GM23338 (cell line): ENCODE measurements at regions not wholly inside any gene's neighbourhood (a gene's known extent, or its start where the extent isn't known, plus 50 kb on each side); places are given as distances from the start of the nearest gene placed in this dataset.

Source experiments
- ATAC-seq: fragments of 200-7000 bp; cut with Tn5 transposase; 3 replicates; pipeline ENCODE4 v1.9.1; 2020
- DNase-seq: peaks from one replicate; pipeline ENCODE4 v3.0.0-alpha.2; 2015; ENCODE audit warnings: low spot score
- H2AFZ ChIP-seq: fragments of 200-600 bp; sonication (generic); 2 replicates; pipeline ENCODE4 v1.8.0; 2016; ENCODE audit warnings: antibody characterized with exemption, mild to moderate bottlenecking, moderate library complexity
- H3F3A ChIP-seq: fragments of 200-600 bp; sonication (generic); replicated peaks from 2 replicates; pipeline ENCODE4 v1.8.0; 2017; ENCODE audit warnings: antibody characterized with exemption, mixed run types, low read depth
- H3K27ac ChIP-seq: fragments of 200-600 bp; sonication (generic); 2 replicates; pipeline ENCODE4 v1.6.1; 2016; ENCODE audit warnings: low read depth
- H3K27me3 ChIP-seq: fragments of 200-600 bp; sonication (generic); 2 replicates; pipeline ENCODE4 v1.8.0; 2016; ENCODE audit warnings: mild to moderate bottlenecking, mixed run types, moderate library complexity; ENCODE audit not compliant: insufficient read depth
- H3K36me3 ChIP-seq: fragments of 200-600 bp; sonication (generic); 2 replicates; pipeline ENCODE4 v1.8.0; 2016; ENCODE audit warnings: mild to moderate bottlenecking; ENCODE audit not compliant: insufficient read depth
- H3K4me1 ChIP-seq: fragments of 200-600 bp; sonication (generic); 2 replicates; pipeline ENCODE4 v1.8.0; 2016; ENCODE audit warnings: mild to moderate bottlenecking, moderate library complexity; ENCODE audit not compliant: insufficient read depth
- H3K4me2 ChIP-seq: fragments of 200-600 bp; sonication (generic); 2 replicates; pipeline ENCODE4 v1.7.1; 2017; ENCODE audit warnings: mixed run types
- H3K4me3 ChIP-seq: fragments of 200-600 bp; sonication (generic); 2 replicates; pipeline ENCODE4 v1.6.1; 2016; ENCODE audit warnings: mixed run types
- H3K79me2 ChIP-seq: fragments of 200-600 bp; sonication (generic); replicated peaks from 2 replicates; pipeline ENCODE4 v1.8.0; 2017; ENCODE audit warnings: mild to moderate bottlenecking; ENCODE audit not compliant: insufficient read depth
- H3K9me2 ChIP-seq: fragments of 200-600 bp; sonication (generic); 2 replicates; pipeline ENCODE4 v1.8.0; 2017; ENCODE audit not compliant: insufficient read depth
- H4K20me1 ChIP-seq: fragments of 200-600 bp; sonication (generic); replicated peaks from 2 replicates; pipeline ENCODE4 v1.8.0; 2017; ENCODE audit warnings: mild to moderate bottlenecking; ENCODE audit not compliant: insufficient read depth
- H3K27ac Mint-ChIP-seq: 2 replicates; pipeline ENCODE4 v1.8.0; 2020; ENCODE audit warnings: inconsistent platforms, mild to moderate bottlenecking, moderate library complexity, mixed read lengths
- H3K27me3 Mint-ChIP-seq: 3 replicates; pipeline ENCODE4 v1.8.0; 2022; ENCODE audit warnings: low read depth, mild to moderate bottlenecking, moderate library complexity, mixed read lengths, inconsistent platforms; ENCODE audit not compliant: insufficient read depth, poor library complexity
- H3K36me3 Mint-ChIP-seq: 3 replicates; pipeline ENCODE4 v1.8.0; 2021; ENCODE audit warnings: low read depth, mild to moderate bottlenecking, inconsistent platforms, moderate library complexity, mixed read lengths
- H3K4me1 Mint-ChIP-seq: 3 replicates; pipeline ENCODE4 v1.8.0; 2020; ENCODE audit warnings: mild to moderate bottlenecking, inconsistent platforms, mixed read lengths
- H3K4me3 Mint-ChIP-seq: 3 replicates; pipeline ENCODE4 v1.8.0; 2021; ENCODE audit warnings: moderate library complexity, mild to moderate bottlenecking, inconsistent platforms, mixed read lengths
- H3K9me3 Mint-ChIP-seq: 3 replicates; pipeline ENCODE4 v1.8.0; 2020; ENCODE audit warnings: moderate library complexity, mild to moderate bottlenecking, inconsistent platforms, mixed read lengths
- CREB1 ChIP-seq: fragments of 250-450 bp; sonication (Bioruptor Pico); IDR thresholded peaks from 2 replicates; pipeline ENCODE4 v1.5.0; 2020; ENCODE audit warnings: low read depth, mild to moderate bottlenecking, moderate library complexity
- ETS1 ChIP-seq: IDR thresholded peaks from 2 replicates; pipeline ENCODE4 v1.6.1; 2016; ENCODE audit warnings: antibody characterized with exemption
- EZH2 ChIP-seq: fragments of 200-600 bp; sonication (generic); IDR thresholded peaks from one replicate; pipeline ENCODE4 v1.8.0; 2017; ENCODE audit warnings: antibody characterized with exemption, mild to moderate bottlenecking, low read depth; ENCODE audit not compliant: unreplicated experiment
- EZH2phosphoT487 ChIP-seq: fragments of 200-600 bp; sonication (generic); IDR thresholded peaks from one replicate; pipeline ENCODE4 v1.8.1; 2018; ENCODE audit warnings: antibody characterized with exemption; ENCODE audit not compliant: unreplicated experiment
- JUNB ChIP-seq: IDR thresholded peaks from one replicate; pipeline ENCODE4 v1.6.1; 2016; ENCODE audit warnings: antibody characterized with exemption; ENCODE audit not compliant: unreplicated experiment
- NANOG ChIP-seq: IDR thresholded peaks from 2 replicates; pipeline ENCODE4 v1.6.1; 2016; ENCODE audit warnings: antibody characterized with exemption, borderline replicate concordance
- POLR2AphosphoS5 ChIP-seq: IDR thresholded peaks from 2 replicates; pipeline ENCODE4 v1.6.1; 2016; ENCODE audit warnings: antibody characterized with exemption, low read depth
- REST ChIP-seq: IDR thresholded peaks from one replicate; pipeline ENCODE4 v1.6.1; 2018; ENCODE audit warnings: antibody characterized with exemption; ENCODE audit not compliant: unreplicated experiment
- STAT1 ChIP-seq: IDR thresholded peaks from one replicate; pipeline ENCODE4 v1.6.1; 2016; ENCODE audit warnings: antibody characterized with exemption; ENCODE audit not compliant: unreplicated experiment
- ZNF114 ChIP-seq: fragments of 250-450 bp; sonication (Bioruptor Pico); IDR thresholded peaks from 2 replicates; pipeline ENCODE4 v1.5.0; 2020; ENCODE audit warnings: mild to moderate bottlenecking, moderate library complexity
- ZNF331 ChIP-seq: fragments of 250-450 bp; sonication (Bioruptor Pico); IDR thresholded peaks from 2 replicates; pipeline ENCODE4 v1.5.0; 2020; ENCODE audit warnings: low read depth, mild to moderate bottlenecking, moderate library complexity
- TF ChIP-seq, protein P1 (sequence below), 2 experiments: fragments of 200-600 bp in 1 of 2; sonication (generic) in 1 of 2; conservative IDR thresholded peaks; 2 replicates each; pipeline versions ENCODE4 v1.5.1 to v1.6.1; 2016 to 2017; ENCODE audit warnings: antibody characterized with exemption in 2 of 2, low read depth in 2 of 2, mild to moderate bottlenecking in 2 of 2, moderate library complexity in 1 of 2
- TF ChIP-seq, protein P2 (sequence below): fragments of 250-450 bp; sonication (Bioruptor Pico); IDR thresholded peaks from 2 replicates; pipeline ENCODE4 v1.5.0; 2020; ENCODE audit warnings: mild to moderate bottlenecking, moderate library complexity

GRCh38 chr2:150413366-150413765 lies 74.1 kb downstream of the RND3 start:
- H3K36me3 ChIP-seq = no peaks in the 10 kb centered on the region
- Mint-ChIP-seq H3K4me3 (no peak overlapping the region), H3K27ac (no peak overlapping the region), H3K27me3 (peaks cover 3% of the 10 kb centered on the region), H3K4me1 (peaks cover 16% of the 10 kb centered on the region), H3K36me3 (peaks cover 14% of the 10 kb centered on the region), H3K9me3 (peaks cover 8% of the 10 kb centered on the region; the same call in 1 of the 3 replicates)
- H3K4me1 ChIP-seq = no peaks in the 10 kb centered on the region
- ATAC-seq = no peak
- H4K20me1 ChIP-seq = no peaks in the 10 kb centered on the region
- H3K9me2 ChIP-seq = peaks cover 16% of the 10 kb centered on the region
- TF ChIP-seq EZH2 = no peak
- TF ChIP-seq, protein P1, sequence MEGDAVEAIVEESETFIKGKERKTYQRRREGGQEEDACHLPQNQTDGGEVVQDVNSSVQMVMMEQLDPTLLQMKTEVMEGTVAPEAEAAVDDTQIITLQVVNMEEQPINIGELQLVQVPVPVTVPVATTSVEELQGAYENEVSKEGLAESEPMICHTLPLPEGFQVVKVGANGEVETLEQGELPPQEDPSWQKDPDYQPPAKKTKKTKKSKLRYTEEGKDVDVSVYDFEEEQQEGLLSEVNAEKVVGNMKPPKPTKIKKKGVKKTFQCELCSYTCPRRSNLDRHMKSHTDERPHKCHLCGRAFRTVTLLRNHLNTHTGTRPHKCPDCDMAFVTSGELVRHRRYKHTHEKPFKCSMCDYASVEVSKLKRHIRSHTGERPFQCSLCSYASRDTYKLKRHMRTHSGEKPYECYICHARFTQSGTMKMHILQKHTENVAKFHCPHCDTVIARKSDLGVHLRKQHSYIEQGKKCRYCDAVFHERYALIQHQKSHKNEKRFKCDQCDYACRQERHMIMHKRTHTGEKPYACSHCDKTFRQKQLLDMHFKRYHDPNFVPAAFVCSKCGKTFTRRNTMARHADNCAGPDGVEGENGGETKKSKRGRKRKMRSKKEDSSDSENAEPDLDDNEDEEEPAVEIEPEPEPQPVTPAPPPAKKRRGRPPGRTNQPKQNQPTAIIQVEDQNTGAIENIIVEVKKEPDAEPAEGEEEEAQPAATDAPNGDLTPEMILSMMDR (conservative IDR thresholded peaks at IDR 0.05; ENCODE audit: low read depth in 2 of 2) = no peak
- no peak for TF ChIP-seq ETS1
- no peak for TF ChIP-seq ZNF331 (CRISPR knock-in tag)
- TF ChIP-seq POLR2AphosphoS5 = no peak
- TF ChIP-seq NANOG = no peak
- no peak for TF ChIP-seq ZNF114
- TF ChIP-seq CREB1 (CRISPR knock-in tag) = no peak
- no peak for TF ChIP-seq EZH2phosphoT487
- TF ChIP-seq JUNB = no peak
- TF ChIP-seq STAT1 = no peak
- no peak for TF ChIP-seq REST
- TF ChIP-seq, protein P2, sequence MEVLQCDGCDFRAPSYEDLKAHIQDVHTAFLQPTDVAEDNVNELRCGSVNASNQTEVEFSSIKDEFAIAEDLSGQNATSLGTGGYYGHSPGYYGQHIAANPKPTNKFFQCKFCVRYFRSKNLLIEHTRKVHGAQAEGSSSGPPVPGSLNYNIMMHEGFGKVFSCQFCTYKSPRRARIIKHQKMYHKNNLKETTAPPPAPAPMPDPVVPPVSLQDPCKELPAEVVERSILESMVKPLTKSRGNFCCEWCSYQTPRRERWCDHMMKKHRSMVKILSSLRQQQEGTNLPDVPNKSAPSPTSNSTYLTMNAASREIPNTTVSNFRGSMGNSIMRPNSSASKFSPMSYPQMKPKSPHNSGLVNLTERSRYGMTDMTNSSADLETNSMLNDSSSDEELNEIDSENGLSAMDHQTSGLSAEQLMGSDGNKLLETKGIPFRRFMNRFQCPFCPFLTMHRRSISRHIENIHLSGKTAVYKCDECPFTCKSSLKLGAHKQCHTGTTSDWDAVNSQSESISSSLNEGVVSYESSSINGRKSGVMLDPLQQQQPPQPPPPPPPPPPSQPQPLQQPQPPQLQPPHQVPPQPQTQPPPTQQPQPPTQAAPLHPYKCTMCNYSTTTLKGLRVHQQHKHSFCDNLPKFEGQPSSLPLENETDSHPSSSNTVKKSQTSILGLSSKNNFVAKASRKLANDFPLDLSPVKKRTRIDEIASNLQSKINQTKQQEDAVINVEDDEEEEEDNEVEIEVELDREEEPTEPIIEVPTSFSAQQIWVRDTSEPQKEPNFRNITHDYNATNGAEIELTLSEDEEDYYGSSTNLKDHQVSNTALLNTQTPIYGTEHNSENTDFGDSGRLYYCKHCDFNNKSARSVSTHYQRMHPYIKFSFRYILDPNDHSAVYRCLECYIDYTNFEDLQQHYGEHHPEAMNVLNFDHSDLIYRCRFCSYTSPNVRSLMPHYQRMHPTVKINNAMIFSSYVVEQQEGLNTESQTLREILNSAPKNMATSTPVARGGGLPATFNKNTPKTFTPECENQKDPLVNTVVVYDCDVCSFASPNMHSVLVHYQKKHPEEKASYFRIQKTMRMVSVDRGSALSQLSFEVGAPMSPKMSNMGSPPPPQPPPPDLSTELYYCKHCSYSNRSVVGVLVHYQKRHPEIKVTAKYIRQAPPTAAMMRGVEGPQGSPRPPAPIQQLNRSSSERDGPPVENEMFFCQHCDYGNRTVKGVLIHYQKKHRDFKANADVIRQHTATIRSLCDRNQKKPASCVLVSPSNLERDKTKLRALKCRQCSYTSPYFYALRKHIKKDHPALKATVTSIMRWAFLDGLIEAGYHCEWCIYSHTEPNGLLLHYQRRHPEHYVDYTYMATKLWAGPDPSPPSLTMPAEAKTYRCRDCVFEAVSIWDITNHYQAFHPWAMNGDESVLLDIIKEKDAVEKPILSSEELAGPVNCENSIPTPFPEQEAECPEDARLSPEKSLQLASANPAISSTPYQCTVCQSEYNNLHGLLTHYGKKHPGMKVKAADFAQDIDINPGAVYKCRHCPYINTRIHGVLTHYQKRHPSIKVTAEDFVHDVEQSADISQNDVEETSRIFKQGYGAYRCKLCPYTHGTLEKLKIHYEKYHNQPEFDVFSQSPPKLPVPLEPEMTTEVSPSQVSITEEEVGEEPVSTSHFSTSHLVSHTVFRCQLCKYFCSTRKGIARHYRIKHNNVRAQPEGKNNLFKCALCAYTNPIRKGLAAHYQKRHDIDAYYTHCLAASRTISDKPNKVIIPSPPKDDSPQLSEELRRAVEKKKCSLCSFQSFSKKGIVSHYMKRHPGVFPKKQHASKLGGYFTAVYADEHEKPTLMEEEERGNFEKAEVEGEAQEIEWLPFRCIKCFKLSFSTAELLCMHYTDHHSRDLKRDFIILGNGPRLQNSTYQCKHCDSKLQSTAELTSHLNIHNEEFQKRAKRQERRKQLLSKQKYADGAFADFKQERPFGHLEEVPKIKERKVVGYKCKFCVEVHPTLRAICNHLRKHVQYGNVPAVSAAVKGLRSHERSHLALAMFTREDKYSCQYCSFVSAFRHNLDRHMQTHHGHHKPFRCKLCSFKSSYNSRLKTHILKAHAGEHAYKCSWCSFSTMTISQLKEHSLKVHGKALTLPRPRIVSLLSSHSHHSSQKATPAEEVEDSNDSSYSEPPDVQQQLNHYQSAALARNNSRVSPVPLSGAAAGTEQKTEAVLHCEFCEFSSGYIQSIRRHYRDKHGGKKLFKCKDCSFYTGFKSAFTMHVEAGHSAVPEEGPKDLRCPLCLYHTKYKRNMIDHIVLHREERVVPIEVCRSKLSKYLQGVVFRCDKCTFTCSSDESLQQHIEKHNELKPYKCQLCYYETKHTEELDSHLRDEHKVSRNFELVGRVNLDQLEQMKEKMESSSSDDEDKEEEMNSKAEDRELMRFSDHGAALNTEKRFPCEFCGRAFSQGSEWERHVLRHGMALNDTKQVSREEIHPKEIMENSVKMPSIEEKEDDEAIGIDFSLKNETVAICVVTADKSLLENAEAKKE = no peak
- no peak for DNase-seq
- H3K4me2 ChIP-seq = no peak overlapping the region
- no peak overlapping the region for H3K27ac ChIP-seq
- no peaks in the 10 kb centered on the region for H3K79me2 ChIP-seq
- no peaks in the 10 kb centered on the region for H3F3A ChIP-seq
- H3K4me3 ChIP-seq = no peak overlapping the region
- H3K27me3 ChIP-seq = no peaks in the 10 kb centered on the region
- H2AFZ ChIP-seq = no peak overlapping the region
